Activated T-helper 17 cell treated with anti-CD3 and anti-CD28 coated beads, Interleukin-2, amount 50 U/mL, for 72 hours (primary cell): ENCODE measurements at regions not wholly inside any gene's neighbourhood (a gene's known extent, or its start where the extent isn't known, plus 50 kb on each side); places are given as distances from the start of the nearest gene placed in this dataset.
"Not testable (repeated sequence)": the region's sequence is repeated elsewhere in the genome, so short reads cannot be mapped to it uniquely, and the experiment has no call there.

Source experiments
- ATAC-seq: fragments of 150-1000 bp; cut with Tn5 transposase; replicated peaks from 2 replicates; pipeline ENCODE4 v1.10.0; 2021; ENCODE audit warnings: mild to moderate bottlenecking, moderate library complexity
- H3K27ac Mint-ChIP-seq: one replicate; pipeline ENCODE4 v1.8.0; 2022; ENCODE audit warnings: mixed read lengths
- H3K27me3 Mint-ChIP-seq: one replicate; pipeline ENCODE4 v1.8.0; 2022; ENCODE audit warnings: mixed read lengths
- H3K36me3 Mint-ChIP-seq: one replicate; pipeline ENCODE4 v1.8.0; 2022; ENCODE audit warnings: low read depth, mild to moderate bottlenecking, mixed read lengths
- H3K4me1 Mint-ChIP-seq: one replicate; pipeline ENCODE4 v1.8.0; 2022; ENCODE audit warnings: mixed read lengths
- H3K4me3 Mint-ChIP-seq: one replicate; pipeline ENCODE4 v1.8.0; 2022; ENCODE audit warnings: mild to moderate bottlenecking, mixed read lengths
- H3K9me3 Mint-ChIP-seq: one replicate; pipeline ENCODE4 v1.8.0; 2022; ENCODE audit warnings: mixed read lengths

DNA sequence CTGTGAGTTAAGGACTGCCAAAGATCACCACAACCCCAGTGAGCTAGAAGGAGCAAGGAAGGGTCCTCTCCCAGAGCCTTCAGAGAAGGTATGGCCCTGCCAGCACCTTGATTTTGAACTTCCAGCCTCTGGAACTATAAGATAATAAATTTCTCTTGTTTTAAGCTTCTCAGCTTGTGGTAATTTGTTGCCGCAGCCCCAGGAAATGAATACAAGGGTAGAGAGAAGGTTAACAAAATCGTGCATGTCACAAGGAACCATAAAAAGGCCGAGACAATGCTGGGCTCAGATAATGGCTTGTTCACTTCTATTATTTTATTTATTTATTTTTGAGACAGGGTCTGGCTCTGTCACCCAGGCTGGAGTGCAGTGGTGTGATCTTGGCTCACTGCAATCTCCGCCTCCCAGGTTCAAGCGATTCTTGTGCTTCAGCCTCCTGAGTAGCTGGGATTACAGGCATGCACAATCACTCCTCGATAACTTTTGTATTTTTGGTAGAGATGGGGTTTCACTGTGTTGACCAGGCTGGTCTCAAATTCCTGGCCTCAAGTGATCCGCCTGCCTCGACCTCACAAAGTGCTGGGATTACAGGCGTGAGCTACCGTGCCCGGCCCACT is 71.5 kb downstream of the WSB1 start:
- H3K9me3 Mint-ChIP-seq, H3K27me3 Mint-ChIP-seq, ATAC-seq, H3K4me1 Mint-ChIP-seq, H3K36me3 Mint-ChIP-seq, H3K27ac Mint-ChIP-seq, H3K4me3 Mint-ChIP-seq: not testable (repeated sequence)

DNA sequence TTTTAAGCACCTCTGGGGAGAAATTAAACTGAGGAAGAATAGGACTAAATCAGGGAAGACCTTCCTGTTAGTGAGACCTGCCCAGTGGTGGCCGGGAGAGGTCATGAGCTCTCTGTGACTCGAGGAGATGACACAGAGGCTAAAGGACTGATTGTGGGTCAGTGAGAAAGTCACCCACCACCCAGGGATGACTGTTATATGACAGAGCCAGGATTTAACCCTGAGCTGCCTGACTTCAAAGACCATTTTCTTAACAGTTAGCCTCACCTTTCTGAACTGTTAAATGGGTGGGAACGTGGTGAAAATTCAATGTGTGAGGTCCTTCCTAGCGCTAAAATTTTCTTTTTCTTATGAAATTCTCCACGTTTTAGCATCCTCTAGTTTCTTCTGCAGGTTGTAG is 72.5 kb downstream of the WSB1 start:
- Mint-ChIP-seq H3K9me3 (no peaks in the 10 kb centered on the region), H3K4me1 (no peaks in the 10 kb centered on the region), H3K27me3 (peaks cover 4% of the 10 kb centered on the region), H3K4me3 (no peak overlapping the region), H3K36me3 (no peaks in the 10 kb centered on the region), H3K27ac (no peak overlapping the region)
- no peak for ATAC-seq

DNA sequence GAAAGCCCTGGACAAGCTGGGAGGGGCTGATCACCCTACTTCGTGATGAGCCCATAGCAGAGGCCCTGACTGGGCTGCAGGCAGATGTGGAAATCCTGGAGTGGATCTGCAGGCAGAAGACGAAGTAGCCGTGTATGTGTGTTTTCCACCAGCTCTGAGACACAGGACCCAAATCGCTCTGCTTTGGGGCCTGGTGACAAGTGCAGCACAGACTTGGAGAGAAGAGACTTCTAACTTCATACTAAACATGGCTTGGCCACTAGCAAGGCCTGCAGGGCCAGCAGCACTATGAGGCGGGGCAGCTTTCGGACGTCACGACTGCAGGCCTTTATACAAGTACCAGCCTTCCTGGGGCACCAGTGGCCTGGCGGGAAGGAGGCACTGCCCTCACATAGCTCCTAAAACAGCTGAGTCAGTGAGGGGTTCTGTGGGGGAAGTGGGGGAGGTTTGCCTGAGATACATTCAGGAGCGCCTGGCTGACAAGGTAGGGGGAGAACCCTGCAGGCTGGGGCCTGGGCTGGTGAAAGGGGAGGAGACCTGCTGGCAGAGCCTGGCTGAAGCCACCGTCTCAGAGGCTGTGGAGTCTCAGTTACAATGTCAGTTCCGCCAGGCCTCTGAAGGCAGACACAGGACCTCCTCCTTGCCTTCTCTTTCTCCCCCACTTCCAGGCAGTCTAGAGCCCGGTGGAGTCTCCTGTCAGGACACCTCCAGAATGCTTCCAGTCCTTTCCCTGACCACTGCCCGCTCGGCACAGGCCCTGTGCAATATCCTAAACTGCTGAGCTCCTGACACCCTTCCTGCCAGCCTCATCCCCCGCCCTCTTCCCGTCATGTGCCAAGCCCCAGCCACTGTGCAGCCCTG is 73.4 kb downstream of the WSB1 start:
- no peak for ATAC-seq
- H3K27me3 Mint-ChIP-seq, result peaks cover 4% of the 10 kb centered on the region
- H3K4me3 Mint-ChIP-seq, result no peak overlapping the region
- H3K4me1 Mint-ChIP-seq, result no peaks in the 10 kb centered on the region
- peaks cover 6% of the 10 kb centered on the region for H3K36me3 Mint-ChIP-seq
- peak overlapping the region; percentile 39 for H3K27ac Mint-ChIP-seq
- H3K9me3 Mint-ChIP-seq, result no peaks in the 10 kb centered on the region

DNA sequence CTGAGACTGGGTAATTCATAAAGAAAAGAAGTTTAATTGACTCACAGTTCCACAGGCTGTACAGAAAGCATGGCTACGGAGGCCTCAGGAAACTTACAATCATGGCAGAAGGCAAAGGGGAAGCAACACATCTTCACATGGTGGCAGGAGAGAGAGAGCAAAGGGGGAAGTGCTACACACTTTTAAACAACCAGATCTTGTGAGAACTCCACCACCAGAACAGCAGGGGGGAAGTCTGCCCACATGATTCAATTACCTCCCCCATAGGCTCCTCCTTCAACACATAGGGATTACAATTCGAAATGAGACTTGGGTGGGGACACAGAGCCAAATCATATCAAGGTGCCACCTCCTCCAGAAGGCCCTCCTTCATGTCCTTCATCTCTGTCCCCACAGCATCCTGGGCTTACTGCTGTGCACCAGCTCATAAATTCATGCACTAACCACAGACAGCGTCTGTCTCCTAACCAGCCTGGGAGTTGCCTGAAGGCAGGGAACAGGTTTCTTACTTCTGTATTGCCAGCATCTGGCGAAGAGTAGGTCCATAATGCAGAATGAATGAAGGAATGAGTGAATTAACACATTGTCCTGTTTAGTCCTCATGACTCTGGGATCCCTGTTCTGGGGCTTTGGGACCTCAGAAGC is 74.4 kb downstream of the WSB1 start:
- Mint-ChIP-seq H3K4me3 (no peak overlapping the region), H3K4me1 (no peaks in the 10 kb centered on the region), H3K27ac (peak overlapping the region; percentile 39), H3K9me3 (peaks cover under 1% of the 10 kb centered on the region), H3K27me3 (peaks cover 9% of the 10 kb centered on the region), H3K36me3 (peaks cover 6% of the 10 kb centered on the region)
- ATAC-seq, result no peak

DNA sequence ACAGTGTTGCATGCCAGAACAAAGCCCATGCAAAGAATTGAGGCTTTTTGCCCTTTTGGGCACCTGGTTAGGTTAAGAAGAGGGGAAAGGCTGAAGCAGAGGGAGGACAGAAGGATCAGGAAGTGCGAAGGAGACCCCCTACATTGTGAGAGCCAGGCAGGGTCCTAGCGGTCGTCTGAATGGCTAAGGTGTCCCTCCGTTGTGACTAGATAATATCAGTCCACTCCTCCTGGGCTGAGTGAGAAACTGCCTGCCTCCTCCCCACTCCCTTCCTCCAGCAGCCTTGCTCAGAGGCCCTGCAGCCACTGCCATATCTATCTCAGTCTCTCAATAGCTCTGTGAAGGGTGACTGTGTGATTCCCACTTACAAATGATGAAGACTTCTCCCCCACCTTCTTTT is 75.1 kb downstream of the WSB1 start:
- H3K9me3 Mint-ChIP-seq, result peaks cover 4% of the 10 kb centered on the region
- H3K4me3 Mint-ChIP-seq, result no peak overlapping the region
- H3K4me1 Mint-ChIP-seq, result no peaks in the 10 kb centered on the region
- H3K27me3 Mint-ChIP-seq, result peaks cover 12% of the 10 kb centered on the region
- no peak overlapping the region for H3K27ac Mint-ChIP-seq
- ATAC-seq, result no peak
- H3K36me3 Mint-ChIP-seq, result peaks cover 6% of the 10 kb centered on the region

DNA sequence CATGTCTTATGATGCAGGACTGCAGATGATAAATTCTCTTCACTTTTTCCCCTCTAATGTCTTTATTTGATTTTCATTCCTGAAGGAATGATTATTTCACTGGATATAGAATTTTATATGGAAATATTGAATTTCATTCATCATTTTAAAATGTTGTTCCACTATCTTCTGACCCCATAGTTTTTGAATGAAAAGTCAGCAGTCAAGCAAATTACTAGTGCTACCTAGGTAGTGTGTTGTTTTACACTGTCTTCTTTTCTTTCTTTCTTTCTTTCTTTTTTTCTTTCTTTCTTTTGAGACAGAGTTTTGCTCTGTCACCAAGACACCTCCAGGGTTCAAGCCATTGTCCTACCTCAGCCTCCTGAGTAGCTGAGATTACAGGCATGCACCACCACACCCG is 76.9 kb downstream of the WSB1 start:
- Mint-ChIP-seq H3K27ac (no peak overlapping the region), H3K4me3 (no peak overlapping the region), H3K27me3 (peaks cover 24% of the 10 kb centered on the region), H3K4me1 (no peaks in the 10 kb centered on the region), H3K36me3 (peaks cover 6% of the 10 kb centered on the region), H3K9me3 (peaks cover 8% of the 10 kb centered on the region)
- no peak for ATAC-seq

DNA sequence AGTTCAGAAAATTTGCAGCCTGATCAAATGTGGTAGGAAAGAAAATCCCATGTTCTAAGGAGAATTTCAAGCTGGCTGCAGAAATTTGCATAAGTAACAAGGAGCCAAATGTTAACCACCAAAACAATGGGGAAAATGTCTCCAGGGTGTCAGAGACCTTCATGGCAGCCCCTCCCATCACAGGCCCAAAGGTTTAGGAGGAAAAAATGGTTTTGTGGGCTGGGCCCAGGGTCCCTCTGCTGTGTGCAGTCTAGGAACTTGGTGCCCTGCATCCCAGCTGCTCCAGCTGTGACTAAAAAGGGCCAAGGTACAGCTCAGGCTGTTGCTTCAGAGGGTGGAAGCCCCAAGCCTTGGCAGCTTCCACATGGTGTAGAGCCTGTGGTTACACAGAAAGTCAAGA is 79.8 kb downstream of the WSB1 start:
- not testable (repeated sequence) for H3K9me3 Mint-ChIP-seq, H3K4me1 Mint-ChIP-seq, H3K27ac Mint-ChIP-seq, H3K36me3 Mint-ChIP-seq, H3K4me3 Mint-ChIP-seq, ATAC-seq
- peaks cover 26% of the 10 kb centered on the region for H3K27me3 Mint-ChIP-seq

DNA sequence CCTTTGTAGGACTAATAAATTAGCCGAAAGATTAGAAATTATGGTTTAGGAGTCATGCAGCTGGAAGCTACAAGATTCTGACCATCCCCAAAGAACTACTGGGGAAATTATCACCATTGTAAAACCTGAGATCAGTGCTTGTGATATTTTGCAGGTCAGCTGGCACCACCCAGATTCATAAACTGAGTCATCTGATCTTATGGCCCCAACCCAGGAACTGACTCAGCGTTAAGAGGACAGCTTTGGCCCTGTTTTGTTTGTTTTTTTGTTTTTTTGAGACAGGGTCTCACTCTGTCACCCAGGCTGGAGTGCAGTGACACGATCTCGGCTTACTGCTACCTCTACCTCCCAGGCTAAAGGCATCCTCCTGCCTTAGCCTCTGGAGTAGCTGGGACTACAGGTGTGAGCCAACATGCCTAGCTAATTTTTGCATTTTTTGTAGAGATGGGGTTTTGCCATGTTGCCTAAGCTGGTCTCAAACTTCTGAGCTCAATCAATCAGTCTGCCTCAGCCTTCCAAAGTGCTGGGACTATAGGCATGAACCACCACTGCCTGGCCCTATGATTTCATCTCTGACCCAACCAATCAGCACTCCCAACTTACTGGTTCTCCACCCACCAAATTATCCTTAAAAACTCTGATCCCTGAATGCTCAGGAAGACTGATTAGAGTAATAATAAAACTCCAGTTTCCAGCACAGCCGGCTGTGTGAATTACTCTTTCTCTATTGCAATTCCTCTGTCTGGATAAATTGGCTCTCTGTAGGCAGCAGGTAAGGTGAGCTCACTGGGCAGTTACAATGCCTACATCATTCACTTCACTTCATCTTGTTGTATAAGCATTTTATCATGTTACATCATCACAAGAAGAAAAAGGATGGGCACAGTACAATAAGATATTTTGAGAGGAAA is 79.4 kb upstream of the KSR1 start:
- no peak overlapping the region for H3K4me3 Mint-ChIP-seq
- no peaks in the 10 kb centered on the region for H3K4me1 Mint-ChIP-seq
- H3K9me3 Mint-ChIP-seq, result peaks cover 8% of the 10 kb centered on the region
- H3K27ac Mint-ChIP-seq, result no peak overlapping the region
- H3K27me3 Mint-ChIP-seq, result peaks cover 32% of the 10 kb centered on the region
- peaks cover 3% of the 10 kb centered on the region for H3K36me3 Mint-ChIP-seq
- ATAC-seq, result no peak

DNA sequence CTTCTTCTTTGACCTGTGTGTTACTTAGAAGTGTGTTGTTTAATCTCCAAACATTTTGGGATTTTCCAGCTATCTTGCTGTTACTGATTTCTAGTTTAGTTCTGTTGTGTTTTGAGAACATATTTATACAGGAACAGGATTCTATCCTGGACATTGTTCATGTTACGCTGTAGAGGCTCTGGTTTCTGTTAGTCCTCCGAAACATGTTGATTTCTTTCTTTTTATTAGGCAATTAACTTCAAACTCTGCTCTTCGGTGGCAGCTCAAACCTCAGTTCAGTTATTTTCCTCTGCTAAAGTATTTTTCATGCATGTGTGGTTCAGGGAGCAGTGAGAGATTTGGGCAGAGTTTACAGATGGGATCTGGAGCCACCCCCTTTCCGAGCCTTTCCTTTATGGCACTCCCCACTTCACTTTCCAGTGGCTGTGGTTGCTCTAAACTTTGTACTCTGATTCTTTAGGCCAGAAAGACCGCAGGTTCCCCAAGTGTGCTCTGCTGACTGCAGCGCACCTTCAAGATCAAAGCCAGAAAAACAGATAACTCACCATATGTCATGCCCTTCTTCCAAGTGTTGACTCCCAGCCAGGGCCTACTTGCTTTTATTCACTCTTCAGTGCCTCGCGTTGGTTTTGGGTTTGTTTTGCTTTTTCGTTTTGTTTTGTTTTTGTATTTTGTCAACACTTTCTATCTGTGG is 77.6 kb upstream of the KSR1 start:
- ATAC-seq, result no peak
- Mint-ChIP-seq H3K9me3 (peaks cover 5% of the 10 kb centered on the region), H3K36me3 (no peaks in the 10 kb centered on the region), H3K4me1 (no peaks in the 10 kb centered on the region), H3K27me3 (peaks cover 29% of the 10 kb centered on the region), H3K27ac (no peak overlapping the region), H3K4me3 (no peak overlapping the region)

DNA sequence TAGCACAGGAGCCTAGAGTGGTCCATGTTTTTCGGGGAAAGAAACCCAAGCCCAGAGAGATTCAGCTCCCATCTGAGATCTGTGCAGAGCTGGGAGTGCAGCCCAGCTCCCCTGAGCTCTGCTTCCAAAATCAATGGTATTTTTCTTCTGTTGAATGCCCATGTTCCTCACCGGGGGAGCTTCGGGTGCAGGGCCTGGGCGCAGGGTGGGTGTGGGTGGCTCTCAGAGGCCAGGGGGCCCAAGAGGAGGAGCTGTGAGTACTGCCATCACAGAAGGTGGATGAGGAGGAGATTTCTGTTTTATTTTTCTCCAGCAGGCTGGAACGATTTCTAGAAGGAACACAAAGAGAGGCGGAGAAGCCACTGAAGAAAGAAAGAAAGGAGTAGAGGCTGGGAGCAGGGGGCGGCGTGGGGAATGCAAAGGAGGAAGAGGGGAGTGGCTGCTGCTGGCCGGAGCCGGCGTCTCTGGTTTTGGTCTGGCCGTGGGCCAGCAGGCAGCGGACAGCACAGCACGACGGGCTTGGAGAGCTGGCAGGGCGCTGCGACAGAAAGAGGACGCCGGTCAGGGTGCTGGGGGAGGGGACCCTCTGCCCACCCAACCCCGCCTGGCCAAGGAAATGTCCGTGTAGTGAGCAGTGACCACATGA is 76.2 kb upstream of the KSR1 start:
- Mint-ChIP-seq H3K4me3 (no peak overlapping the region), H3K27ac (no peak overlapping the region), H3K36me3 (no peaks in the 10 kb centered on the region), H3K27me3 (peaks cover 21% of the 10 kb centered on the region), H3K9me3 (peaks cover 4% of the 10 kb centered on the region), H3K4me1 (no peaks in the 10 kb centered on the region)
- no peak for ATAC-seq

DNA sequence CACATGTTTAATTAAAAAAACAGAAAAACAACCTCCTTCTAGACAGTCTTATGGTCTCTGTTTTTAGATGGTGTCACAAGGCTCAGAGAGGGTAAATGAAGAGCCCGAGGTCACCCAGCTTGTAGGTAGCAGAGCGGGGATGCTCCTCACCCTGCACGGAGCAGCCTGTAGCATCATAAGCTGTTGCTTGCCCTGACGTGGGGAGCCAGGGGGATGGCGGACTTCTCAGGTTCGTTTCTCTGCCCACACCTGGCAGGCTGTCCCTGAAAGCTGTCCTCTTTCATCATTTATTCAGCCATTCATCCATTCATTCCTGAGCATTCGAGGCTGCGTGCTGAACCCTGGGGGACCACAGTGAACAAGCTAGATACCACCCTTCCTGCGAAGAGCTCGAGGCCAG is 75.7 kb upstream of the KSR1 start:
- H3K4me3 Mint-ChIP-seq, result no peak overlapping the region
- H3K4me1 Mint-ChIP-seq, result no peaks in the 10 kb centered on the region
- ATAC-seq, result no peak
- H3K9me3 Mint-ChIP-seq, result no peaks in the 10 kb centered on the region
- H3K27ac Mint-ChIP-seq, result no peak overlapping the region
- peaks cover 17% of the 10 kb centered on the region for H3K27me3 Mint-ChIP-seq
- H3K36me3 Mint-ChIP-seq, result no peaks in the 10 kb centered on the region

DNA sequence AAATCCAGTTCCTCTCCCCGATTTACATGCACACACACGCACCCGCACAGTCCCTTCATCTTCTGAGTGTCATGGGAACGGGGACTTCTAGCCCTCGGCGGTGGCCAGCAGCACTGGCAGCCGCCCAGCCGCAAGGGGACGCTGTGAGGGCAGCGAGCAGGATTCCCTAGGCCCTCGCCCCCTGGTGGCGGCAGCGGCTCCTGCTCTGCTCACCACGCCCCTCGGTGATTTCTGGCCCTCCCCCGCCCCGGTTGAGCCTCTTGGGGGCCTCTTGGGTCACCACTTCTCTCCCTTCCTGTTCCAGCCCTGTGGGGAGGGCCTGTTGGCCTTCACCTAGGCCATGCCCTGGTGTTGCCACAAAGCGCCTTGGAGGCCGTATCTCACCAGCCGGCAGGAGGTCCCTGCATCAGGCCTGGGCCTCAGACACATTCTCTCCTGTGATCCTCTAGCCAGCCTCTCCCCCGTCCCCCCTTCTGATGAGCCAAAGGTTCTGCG is 75.2 kb upstream of the KSR1 start:
- Mint-ChIP-seq H3K4me3 (no peak overlapping the region), H3K9me3 (no peaks in the 10 kb centered on the region), H3K4me1 (no peaks in the 10 kb centered on the region)

DNA sequence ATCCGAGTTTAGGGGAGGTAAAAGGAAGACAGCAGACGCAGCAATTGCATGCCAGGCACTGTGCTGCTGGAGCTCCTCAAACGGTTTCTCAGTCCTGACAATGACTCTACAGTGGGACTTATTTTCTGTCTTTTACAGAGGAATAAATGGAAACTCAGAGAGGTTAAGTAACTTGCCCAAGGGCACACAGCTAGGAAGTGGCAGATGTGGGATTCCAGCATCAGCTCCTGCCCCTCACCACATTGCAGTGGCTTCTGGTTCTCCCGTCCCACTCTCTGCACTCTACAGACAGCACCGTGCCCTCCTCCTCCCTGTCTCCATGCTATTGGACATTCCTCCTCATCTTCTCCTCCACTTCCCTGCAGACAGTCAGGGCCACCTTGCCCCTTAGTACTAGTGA is 74.2 kb upstream of the KSR1 start:
- no peak for ATAC-seq
- no peaks in the 10 kb centered on the region for H3K36me3 Mint-ChIP-seq
- no peaks in the 10 kb centered on the region for H3K4me1 Mint-ChIP-seq
- H3K27me3 Mint-ChIP-seq, result peaks cover 17% of the 10 kb centered on the region
- H3K27ac Mint-ChIP-seq, result no peak overlapping the region
- H3K9me3 Mint-ChIP-seq, result no peaks in the 10 kb centered on the region
- H3K4me3 Mint-ChIP-seq, result no peak overlapping the region

More for the DNA sequence above, 75.2 kb upstream of the KSR1 start:
- Mint-ChIP-seq H3K27ac (no peak overlapping the region), H3K27me3 (peaks cover 17% of the 10 kb centered on the region), H3K36me3 (no peaks in the 10 kb centered on the region)
- peak; percentile 94 for ATAC-seq
